Suprapubic skin (tissue), 4 donors: ENCODE measurements at regions not wholly inside any gene's neighbourhood (a gene's known extent, or its start where the extent isn't known, plus 50 kb on each side); places are given as distances from the start of the nearest gene placed in this dataset.

Experiments
- DNase-seq, 2 donors: peaks; one replicate each; pipeline ENCODE4 v3.0.0-alpha.2; 2019; ENCODE audit warnings: low spot score in 2 of 2
- H3K27ac ChIP-seq: fragments of 200-600 bp; sonication (generic); one replicate; pipeline ENCODE4 v1.5.1; 2019
- H3K27me3 ChIP-seq: fragments of 200-600 bp; sonication (generic); one replicate; pipeline ENCODE4 v1.5.1; 2019
- H3K36me3 ChIP-seq: fragments of 200-600 bp; sonication (generic); one replicate; pipeline ENCODE4 v1.5.1; 2019
- H3K4me1 ChIP-seq: fragments of 200-600 bp; sonication (generic); one replicate; pipeline ENCODE4 v1.5.1; 2019
- H3K4me3 ChIP-seq: fragments of 200-600 bp; sonication (generic); one replicate; pipeline ENCODE4 v1.5.1; 2019; ENCODE audit warnings: mild to moderate bottlenecking
- H3K9me3 ChIP-seq: fragments of 200-600 bp; sonication (generic); one replicate; pipeline ENCODE4 v1.5.1; 2019
- CTCF ChIP-seq, 2 donors: fragments of 200-600 bp in 1 of 2; fragments of 450-650 bp in 1 of 2; sonication (generic) in 1 of 2; IDR thresholded peaks; one replicate each; pipeline ENCODE4 v1.5.1; 2016 to 2019; ENCODE audit warnings: antibody characterized with exemption in 2 of 2, mild to moderate bottlenecking in 1 of 2, moderate library complexity in 1 of 2
- EP300 ChIP-seq: sonication (generic); formaldehyde crosslinking; IDR thresholded peaks from one replicate; pipeline ENCODE4 v1.6.1; 2017; ENCODE audit warnings: antibody characterized with exemption
- POLR2A ChIP-seq, 2 donors: fragments of 450-650 bp; IDR thresholded peaks; one replicate each; pipeline ENCODE4 v1.6.1; 2017; ENCODE audit warnings: antibody characterized with exemption in 2 of 2, mild to moderate bottlenecking in 2 of 2, moderate library complexity in 2 of 2
- POLR2AphosphoS5 ChIP-seq, 3 donors: sonication (generic); formaldehyde crosslinking; IDR thresholded peaks; one replicate each; pipeline ENCODE4 v1.6.1; 2017; ENCODE audit warnings: antibody characterized with exemption in 3 of 3
- WGBS: methylation state at CpG from one replicate; pipeline ENCODE4 v1.1.5; 2018; 5-methylcytosine and 5-hydroxymethylcytosine counted together

- Histone ChIP-seq H3K27ac (no peak overlapping the region), H3K4me1 (no peaks in the 10 kb centered on the region), H3K27me3 (no peaks in the 10 kb centered on the region), H3K36me3 (no peaks in the 10 kb centered on the region), H3K9me3 (no peaks in the 10 kb centered on the region), H3K4me3 (no peak overlapping the region)
- TF ChIP-seq POLR2AphosphoS5 (IDR thresholded peaks at IDR 0.05) (no peak), POLR2A (IDR thresholded peaks at IDR 0.05) (no peak), CTCF (IDR thresholded peaks at IDR 0.05) (no peak), EP300 (no peak)
- DNase-seq: no peak
- 90% methylated on average over 3 of the region's 3 CpGs for WGBS
Measured at GRCh38 chr6:88369262-88369661, 203.1 kb upstream of the CNR1 start.

- DNase-seq: no peak
- Histone ChIP-seq H3K4me1 (no peaks in the 10 kb centered on the region), H3K36me3 (no peaks in the 10 kb centered on the region), H3K9me3 (no peaks in the 10 kb centered on the region), H3K27ac (peak overlapping the region; percentile 55), H3K27me3 (no peaks in the 10 kb centered on the region), H3K4me3 (no peak overlapping the region)
- WGBS: 65% methylated on average over 2 of the region's 2 CpGs
- TF ChIP-seq EP300 (no peak), CTCF (IDR thresholded peaks at IDR 0.05) (no peak), POLR2A (IDR thresholded peaks at IDR 0.05) (no peak), POLR2AphosphoS5 (IDR thresholded peaks at IDR 0.05) (no peak)
Measured at GRCh38 chr6:88368071-88368787, 202.1 kb upstream of the CNR1 start.

- no peaks in the 10 kb centered on the region for H3K27me3 ChIP-seq
- H3K4me3 ChIP-seq: no peak overlapping the region
- H3K27ac ChIP-seq: peak overlapping the region; percentile 55
- TF ChIP-seq CTCF (IDR thresholded peaks at IDR 0.05) (no peak), POLR2A (IDR thresholded peaks at IDR 0.05) (no peak), EP300 (no peak), POLR2AphosphoS5 (IDR thresholded peaks at IDR 0.05) (no peak)
- DNase-seq: no peak
- no peaks in the 10 kb centered on the region for H3K36me3 ChIP-seq
- H3K4me1 ChIP-seq: no peaks in the 10 kb centered on the region
- 5% methylated on average over 1 of the region's 1 CpG for WGBS
- no peaks in the 10 kb centered on the region for H3K9me3 ChIP-seq
Measured at GRCh38 chr6:88367248-88367647, 201.1 kb upstream of the CNR1 start.

GRCh38 chr6:88366672-88367071 lies 200.5 kb upstream of the CNR1 start:
- no peaks in the 10 kb centered on the region for H3K9me3 ChIP-seq
- 71% methylated on average over 2 of the region's 2 CpGs for WGBS
- no peak for TF ChIP-seq POLR2A (IDR thresholded peaks at IDR 0.05)
- no peak for TF ChIP-seq CTCF (IDR thresholded peaks at IDR 0.05)
- TF ChIP-seq EP300: no peak
- no peak for TF ChIP-seq POLR2AphosphoS5 (IDR thresholded peaks at IDR 0.05)
- H3K27ac ChIP-seq: peak overlapping the region; percentile 55
- DNase-seq: no peak
- H3K4me3 ChIP-seq: no peak overlapping the region
- no peaks in the 10 kb centered on the region for H3K36me3 ChIP-seq
- H3K4me1 ChIP-seq: no peaks in the 10 kb centered on the region
- H3K27me3 ChIP-seq: no peaks in the 10 kb centered on the region

- no peak overlapping the region for H3K4me3 ChIP-seq
- no peaks in the 10 kb centered on the region for H3K9me3 ChIP-seq
- H3K4me1 ChIP-seq: no peaks in the 10 kb centered on the region
- no peaks in the 10 kb centered on the region for H3K36me3 ChIP-seq
- TF ChIP-seq POLR2A (IDR thresholded peaks at IDR 0.05): no peak
- no peak for TF ChIP-seq EP300
- TF ChIP-seq CTCF (IDR thresholded peaks at IDR 0.05): no peak
- TF ChIP-seq POLR2AphosphoS5 (IDR thresholded peaks at IDR 0.05): no peak
- H3K27ac ChIP-seq: peak overlapping the region; percentile 55
- H3K27me3 ChIP-seq: no peaks in the 10 kb centered on the region
- WGBS: 77% methylated on average over 2 of the region's 2 CpGs
- DNase-seq: no peak
Measured at GRCh38 chr6:88365656-88366055, 199.5 kb upstream of the CNR1 start.
